ENCODE measurements at regions not wholly inside any gene's neighbourhood (a gene's known extent, or its start where the extent isn't known, plus 50 kb on each side); places are given as distances from the start of the nearest gene placed in this dataset.

- no peak for DNase-seq
Observed at GRCh38 chr14:38502239-38502638, 246.3 kb upstream of the CLEC14A start.

DNA sequence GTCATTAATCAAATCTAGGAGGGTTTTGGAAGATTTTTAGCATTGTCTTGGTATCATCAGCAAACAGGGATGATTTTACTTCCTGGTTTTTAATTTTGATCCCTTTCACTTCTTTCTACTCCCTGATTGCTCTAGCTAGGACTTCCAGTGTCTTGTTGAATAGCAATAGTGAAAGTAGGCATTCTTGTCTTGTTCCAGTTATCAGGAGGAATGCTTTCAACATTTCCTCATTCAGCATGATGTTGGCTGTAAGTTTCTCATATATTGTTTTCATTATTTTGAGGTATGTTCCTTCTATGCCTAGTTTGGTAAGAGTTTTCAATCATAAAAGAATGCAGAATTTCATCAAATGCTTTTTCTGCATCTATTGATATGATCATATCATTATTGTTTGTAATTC lies 244.2 kb upstream of the CLEC14A start:
- DNase-seq, result no peak

DNA sequence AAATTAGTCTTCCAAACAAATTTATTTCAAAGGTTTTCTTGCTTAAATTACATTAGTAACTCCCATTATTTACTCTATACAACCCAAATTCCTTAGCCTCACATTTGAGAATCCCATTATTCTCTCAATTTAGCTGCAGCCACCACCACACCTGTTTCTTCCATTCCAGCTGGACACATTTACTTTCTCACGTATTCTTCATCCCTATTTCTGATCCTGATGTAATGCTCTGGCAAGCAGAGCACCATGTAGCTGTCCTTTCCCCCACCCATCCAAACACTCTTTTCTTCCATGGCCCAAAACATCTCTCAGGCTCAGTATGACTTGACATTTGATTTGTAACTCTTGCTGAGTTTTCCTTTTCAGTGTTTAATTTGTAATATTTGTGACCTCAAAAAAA lies 240.2 kb upstream of the CLEC14A start:
- DNase-seq, result no peak

DNA sequence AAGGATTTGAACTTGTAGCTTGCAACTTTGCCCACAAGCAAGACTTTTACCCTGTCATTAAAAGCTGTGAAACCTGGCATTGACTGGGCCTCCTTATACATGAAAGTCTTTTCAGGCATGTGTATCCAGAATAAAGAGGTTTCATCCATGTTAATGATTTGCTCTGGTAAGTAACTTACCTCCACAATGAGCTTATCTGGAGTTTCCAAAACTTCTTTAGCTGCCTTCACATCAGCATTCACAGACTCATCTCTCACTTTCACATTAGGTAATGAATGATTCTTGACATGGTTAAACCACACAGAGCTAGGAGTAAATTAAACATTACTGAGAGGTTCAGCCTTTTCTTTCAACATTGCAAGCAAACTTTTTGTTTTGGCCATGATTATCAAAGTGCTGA lies 234.4 kb upstream of the CLEC14A start:
- DNase-seq, result no peak

- DNase-seq, result no peak
Observed at GRCh38 chr14:38485026-38485425, 229.1 kb upstream of the CLEC14A start.

DNA sequence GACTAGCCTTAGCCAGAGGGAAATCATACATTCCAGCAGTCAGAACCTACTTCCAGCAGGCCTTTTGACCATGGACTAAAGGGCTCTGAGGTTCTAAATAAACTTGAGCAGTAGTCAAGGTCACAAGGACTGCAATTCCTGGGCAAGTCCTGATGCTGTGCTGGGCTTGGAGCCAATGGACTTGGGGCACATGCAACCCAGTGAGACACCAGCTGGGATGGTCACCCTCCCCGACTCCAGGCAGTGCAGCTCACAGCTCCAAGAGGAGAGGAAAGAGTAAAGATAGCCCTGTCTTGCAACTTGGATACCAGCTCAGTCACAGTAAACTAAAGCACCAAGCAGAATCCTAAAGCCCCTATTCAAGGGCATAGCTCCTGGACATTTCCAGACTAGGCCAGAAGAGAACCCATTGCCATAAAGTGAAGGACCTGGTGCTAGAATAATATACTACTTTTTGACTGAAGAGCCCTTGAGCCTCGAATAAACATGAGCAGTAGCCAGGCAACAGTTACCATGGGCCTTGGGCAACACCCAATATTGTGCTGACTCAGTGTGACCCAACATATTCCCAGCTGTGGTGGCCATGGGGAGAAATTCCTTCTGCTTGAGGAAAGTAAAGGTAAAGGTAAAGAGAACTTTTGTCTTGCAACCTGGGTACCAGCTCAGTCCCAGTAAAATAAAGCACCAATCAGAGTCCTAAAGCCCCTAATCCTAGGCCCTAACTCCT lies 226.2 kb upstream of the CLEC14A start:
- DNase-seq, result peak; percentile 68

- DNase-seq, result no peak
Observed at GRCh38 chr14:38469156-38469555, 213.3 kb upstream of the CLEC14A start.

GRCh38 chr14:38442208-38442607 lies 186.3 kb upstream of the CLEC14A start:
- DNase-seq, result no peak

DNA sequence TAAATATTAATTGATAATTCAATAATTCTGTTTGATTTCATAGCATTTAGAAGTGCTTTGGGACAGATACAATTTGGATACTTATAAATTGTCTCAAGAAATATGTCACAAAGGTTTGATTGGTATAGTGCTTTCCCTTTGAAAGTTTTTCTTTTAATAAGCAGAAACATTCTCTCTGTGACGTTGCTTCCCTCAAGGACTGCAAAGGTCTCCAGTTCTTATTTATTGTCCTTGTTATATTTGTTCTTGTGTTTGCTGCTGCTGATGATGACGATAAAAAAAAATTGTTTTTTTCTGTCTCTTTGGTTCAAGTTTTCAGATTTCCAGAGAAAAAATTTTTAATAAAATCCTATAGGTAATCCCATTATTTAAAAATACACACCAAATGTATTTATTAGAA lies 176.3 kb upstream of the CLEC14A start:
- no peak for DNase-seq

- DNase-seq, result no peak
Observed at GRCh38 chr14:38431156-38431555, 175.3 kb upstream of the CLEC14A start.

DNA sequence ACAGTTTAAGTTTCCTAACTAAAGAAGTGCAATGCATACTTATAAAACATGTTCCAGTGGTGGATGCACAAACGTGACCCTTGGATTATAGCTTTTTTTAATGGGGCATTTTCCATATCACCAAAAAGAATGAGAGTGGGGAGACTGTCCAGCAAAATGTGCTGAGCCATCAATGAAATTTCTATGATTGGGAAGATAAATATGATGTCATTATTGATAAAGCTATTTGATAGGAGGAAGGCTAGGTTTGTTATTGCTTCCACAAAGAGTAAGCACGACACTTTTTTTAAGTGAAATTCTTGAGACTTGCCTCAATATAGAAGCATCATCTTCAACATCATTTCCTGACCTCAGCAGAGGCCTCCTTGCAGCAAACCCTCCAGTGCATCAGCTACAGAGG lies 174.6 kb upstream of the CLEC14A start:
- DNase-seq, result no peak

GRCh38 chr14:38425324-38425976 lies 169.6 kb upstream of the CLEC14A start:
- no peak for DNase-seq

DNA sequence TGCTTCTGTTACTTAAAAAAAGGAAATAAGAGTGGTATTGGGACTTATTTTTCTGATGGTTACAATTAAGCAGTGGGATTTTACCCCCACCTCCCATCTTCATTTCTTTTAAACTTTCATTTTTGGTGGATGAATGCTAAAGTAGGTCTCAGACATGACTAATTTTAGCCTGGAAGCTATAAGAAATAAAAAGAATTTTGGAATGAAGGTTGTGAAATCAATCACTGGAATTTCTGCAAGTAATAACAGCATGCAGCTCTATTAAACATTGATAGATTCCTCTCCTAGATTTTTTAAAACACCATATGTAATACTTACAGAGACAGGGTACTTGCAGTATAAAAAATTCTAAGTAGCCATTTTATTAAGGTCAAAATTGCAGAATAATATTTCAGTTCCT lies 164.2 kb upstream of the CLEC14A start:
- no peak for DNase-seq

- no peak for DNase-seq
Observed at GRCh38 chr14:38419579-38419978, 163.7 kb upstream of the CLEC14A start.

DNA sequence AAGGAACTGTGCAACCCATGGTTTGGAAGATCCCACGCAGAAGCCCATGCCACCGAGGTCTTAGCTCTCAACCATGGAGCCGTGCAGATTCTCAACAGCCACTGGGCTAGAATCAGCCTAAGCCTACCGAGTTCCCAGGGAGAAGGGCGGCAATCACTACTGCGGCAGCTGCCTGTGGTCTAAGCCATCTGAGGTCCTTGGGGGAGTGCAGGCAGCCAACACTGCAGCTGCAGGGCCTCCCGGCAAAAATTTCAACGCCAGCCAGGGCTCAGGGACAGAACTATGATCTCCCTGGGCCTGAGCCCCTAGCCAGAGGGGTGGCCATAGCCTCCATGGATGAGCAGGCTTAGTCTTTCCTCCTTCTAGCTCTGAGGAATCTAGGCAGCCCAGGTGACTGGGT lies 156.8 kb upstream of the CLEC14A start:
- DNase-seq, result no peak

DNA sequence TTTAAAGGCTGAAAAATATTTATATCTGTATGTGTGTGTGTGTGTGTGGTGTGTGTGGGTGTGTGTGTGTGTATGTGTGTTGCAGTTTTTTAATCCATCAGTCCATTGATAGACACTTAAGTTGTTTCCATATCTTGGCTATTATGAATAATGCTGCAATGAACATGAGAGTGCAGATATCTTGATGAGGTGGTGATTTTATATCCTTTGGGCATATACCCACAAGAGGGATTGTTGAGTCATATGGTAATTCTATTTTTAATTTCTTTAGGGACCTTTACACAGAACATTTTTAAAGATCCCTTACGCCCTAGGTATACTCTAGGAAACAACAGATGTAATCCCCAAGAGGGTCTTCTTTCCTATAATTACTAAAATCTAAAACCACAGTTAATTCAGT lies 154.5 kb upstream of the CLEC14A start:
- no peak for DNase-seq

GRCh38 chr14:38409071-38409705 lies 153.3 kb upstream of the CLEC14A start:
- DNase-seq, result no peak

GRCh38 chr14:38405851-38406635 lies 150.2 kb upstream of the CLEC14A start:
- peak; percentile 79 for DNase-seq

- no peak for DNase-seq
Observed at GRCh38 chr14:38404616-38405015, 148.7 kb upstream of the CLEC14A start.

DNA sequence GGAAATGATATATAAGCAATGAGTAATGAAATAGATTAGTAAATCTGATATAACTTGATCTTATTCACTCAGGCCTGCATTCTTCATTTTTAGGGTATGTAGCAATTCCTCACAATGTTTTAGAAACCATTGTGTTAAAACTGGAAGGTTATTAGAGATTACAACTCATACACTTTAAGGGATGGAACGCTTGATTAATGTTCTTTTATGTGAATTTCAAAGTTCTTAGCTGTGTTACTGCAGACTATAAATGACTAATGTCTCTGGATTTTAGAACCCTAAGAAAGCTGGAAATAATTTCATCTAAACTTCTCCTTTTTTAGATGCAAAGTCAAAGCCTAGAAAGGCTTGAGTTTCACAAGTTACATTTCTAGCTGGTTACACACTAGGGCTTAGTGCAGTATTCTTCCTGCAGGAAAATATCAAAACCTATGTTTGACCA lies 148.2 kb upstream of the CLEC14A start:
- DNase-seq, result no peak

GRCh38 chr14:38400751-38401150 lies 144.9 kb upstream of the CLEC14A start:
- no peak for DNase-seq

GRCh38 chr14:38399652-38400051 lies 143.8 kb upstream of the CLEC14A start:
- DNase-seq, result no peak

- no peak for DNase-seq
Observed at GRCh38 chr14:38394767-38395166, 138.9 kb upstream of the CLEC14A start.

DNA sequence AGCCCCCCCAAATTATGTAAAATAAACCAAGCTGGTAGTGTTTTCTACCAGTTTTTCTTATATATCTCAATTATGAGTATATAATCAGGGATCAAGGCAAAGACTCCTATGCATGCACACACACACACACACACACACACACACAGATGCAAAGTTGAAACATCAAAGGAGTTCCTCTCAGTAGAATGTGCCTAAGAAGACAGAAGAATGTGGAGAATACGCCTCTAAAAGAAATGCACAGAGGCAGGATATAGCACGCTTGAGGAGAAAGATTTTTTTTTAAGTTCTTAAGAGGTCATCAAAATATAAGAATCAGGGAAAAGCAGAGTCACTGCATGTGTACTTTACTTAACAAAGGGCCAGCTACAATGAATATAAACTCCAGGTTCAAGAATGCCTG lies 138.2 kb upstream of the CLEC14A start:
- DNase-seq, result no peak
